ENCODE measurements at regions not wholly inside any gene's neighbourhood (a gene's known extent, or its start where the extent isn't known, plus 50 kb on each side); places are given as distances from the start of the nearest gene placed in this dataset.

- DNase-seq (ENCODE audit: low read depth in 2 of 2): no peak
Measured at GRCh38 chr20:11569163-11569562, 348.5 kb upstream of the BTBD3 start.

- no peak for DNase-seq (ENCODE audit: low read depth in 2 of 2)
Measured at GRCh38 chr20:11573507-11573906, 344.2 kb upstream of the BTBD3 start.

- DNase-seq (ENCODE audit: low read depth in 2 of 2): no peak
Measured at GRCh38 chr20:11581271-11581670, 336.4 kb upstream of the BTBD3 start.

GRCh38 chr20:11582060-11582459, 335.6 kb upstream of the BTBD3 start:
- no peak for DNase-seq (ENCODE audit: low read depth in 2 of 2)

GRCh38 chr20:11585752-11586352, 331.8 kb upstream of the BTBD3 start:
- DNase-seq (ENCODE audit: low read depth in 2 of 2): no peak

GRCh38 chr20:11588875-11589274, 328.8 kb upstream of the BTBD3 start:
- DNase-seq (ENCODE audit: low read depth in 2 of 2): no peak

- no peak for DNase-seq (ENCODE audit: low read depth in 2 of 2)
Measured at GRCh38 chr20:11591965-11592364, 325.7 kb upstream of the BTBD3 start.

- DNase-seq (ENCODE audit: low read depth in 2 of 2): no peak
Measured at GRCh38 chr20:11604339-11604738, 313.4 kb upstream of the BTBD3 start.

GRCh38 chr20:11607047-11607446, 310.6 kb upstream of the BTBD3 start:
- DNase-seq (ENCODE audit: low read depth in 2 of 2): no peak

GRCh38 chr20:11608736-11609135, 309.0 kb upstream of the BTBD3 start:
- no peak for DNase-seq (ENCODE audit: low read depth in 2 of 2)

GRCh38 chr20:11624704-11625103, 293.0 kb upstream of the BTBD3 start:
- no peak for DNase-seq (ENCODE audit: low read depth in 2 of 2)

GRCh38 chr20:11626551-11626950, 291.1 kb upstream of the BTBD3 start:
- DNase-seq (ENCODE audit: low read depth in 2 of 2): no peak

GRCh38 chr20:11642866-11643265, 274.8 kb upstream of the BTBD3 start:
- no peak for DNase-seq (ENCODE audit: low read depth in 2 of 2)

GRCh38 chr20:11646359-11646758, 271.3 kb upstream of the BTBD3 start:
- DNase-seq (ENCODE audit: low read depth in 2 of 2): no peak

- no peak for DNase-seq (ENCODE audit: low read depth in 2 of 2)
Measured at GRCh38 chr20:11650566-11650965, 267.1 kb upstream of the BTBD3 start.

- no peak for DNase-seq (ENCODE audit: low read depth in 2 of 2)
Measured at GRCh38 chr20:11651138-11651537, 266.6 kb upstream of the BTBD3 start.

- no peak for DNase-seq (ENCODE audit: low read depth in 2 of 2)
Measured at GRCh38 chr20:11651647-11652046, 266.0 kb upstream of the BTBD3 start.

- no peak for DNase-seq (ENCODE audit: low read depth in 2 of 2)
Measured at GRCh38 chr20:11652128-11652527, 265.6 kb upstream of the BTBD3 start.

- no peak for DNase-seq (ENCODE audit: low read depth in 2 of 2)
Measured at GRCh38 chr20:11654766-11655165, 262.9 kb upstream of the BTBD3 start.

GRCh38 chr20:11660673-11661072, 257.0 kb upstream of the BTBD3 start:
- DNase-seq (ENCODE audit: low read depth in 2 of 2): no peak

- no peak for DNase-seq (ENCODE audit: low read depth in 2 of 2)
Measured at GRCh38 chr20:11671015-11671511, 246.6 kb upstream of the BTBD3 start.

GRCh38 chr20:11672959-11673358, 244.7 kb upstream of the BTBD3 start:
- no peak for DNase-seq (ENCODE audit: low read depth in 2 of 2)

- no peak for DNase-seq (ENCODE audit: low read depth in 2 of 2)
Measured at GRCh38 chr20:11675920-11676629, 241.6 kb upstream of the BTBD3 start.
